Non-pigmented ciliary epithelial cell (primary cell): ENCODE measurements at regions not wholly inside any gene's neighbourhood (a gene's known extent, or its start where the extent isn't known, plus 50 kb on each side); places are given as distances from the start of the nearest gene placed in this dataset.

Experiments used
- DNase-seq: peaks from one replicate; pipeline ENCODE4 v3.0.0-alpha.2; 2010; ENCODE audit warnings: low read depth

- no peak for DNase-seq
Measured at GRCh38 chr3:110752307-110752706, 319.3 kb upstream of the NECTIN3 start.

- no peak for DNase-seq
Measured at GRCh38 chr3:110753516-110753915, 318.1 kb upstream of the NECTIN3 start.

GRCh38 chr3:110754212-110754916, 317.3 kb upstream of the NECTIN3 start:
- no peak for DNase-seq

GRCh38 chr3:110755345-110755744, 316.3 kb upstream of the NECTIN3 start:
- no peak for DNase-seq

DNA sequence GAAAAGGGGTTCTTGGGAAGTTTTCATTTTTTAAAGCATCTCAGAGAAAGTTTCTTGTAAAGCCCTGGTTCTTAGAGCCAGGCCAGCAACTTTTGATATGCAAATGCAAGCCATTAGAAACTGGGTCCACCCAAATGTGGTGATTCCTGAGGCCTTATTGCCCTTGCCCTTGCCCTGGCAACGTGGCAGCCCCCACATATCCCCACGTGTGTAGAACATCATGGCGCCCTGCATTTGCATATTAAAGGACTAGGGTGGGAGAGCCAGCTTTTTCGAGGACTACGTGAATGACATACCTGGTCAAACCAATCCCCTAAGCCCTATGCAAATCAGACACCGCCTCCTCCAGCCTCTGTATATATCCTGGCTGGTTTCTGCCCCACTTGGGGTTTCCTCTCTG, 314.9 kb upstream of the NECTIN3 start:
- DNase-seq, result no peak

GRCh38 chr3:110758208-110758607, 313.4 kb upstream of the NECTIN3 start:
- DNase-seq, result no peak

DNA sequence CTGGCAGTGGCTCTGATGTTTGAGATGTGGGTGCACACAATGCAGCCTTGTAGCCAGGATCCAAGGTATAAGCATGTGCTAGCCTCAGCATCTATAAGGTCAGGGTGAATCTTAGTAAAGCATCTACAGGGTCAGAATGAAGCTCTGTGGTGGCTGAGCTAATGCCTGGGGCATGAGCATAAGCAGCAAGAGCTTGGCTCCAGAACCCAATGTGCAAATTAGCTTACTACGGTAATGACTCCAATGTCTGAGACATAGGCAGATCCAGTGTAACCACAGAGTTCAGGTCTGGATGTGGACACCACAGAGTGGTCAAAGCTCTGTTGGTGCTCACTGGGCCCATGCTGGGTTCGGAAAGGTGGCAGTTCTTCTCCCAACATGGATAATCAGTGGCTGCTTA, 304.5 kb upstream of the NECTIN3 start:
- no peak for DNase-seq

DNA sequence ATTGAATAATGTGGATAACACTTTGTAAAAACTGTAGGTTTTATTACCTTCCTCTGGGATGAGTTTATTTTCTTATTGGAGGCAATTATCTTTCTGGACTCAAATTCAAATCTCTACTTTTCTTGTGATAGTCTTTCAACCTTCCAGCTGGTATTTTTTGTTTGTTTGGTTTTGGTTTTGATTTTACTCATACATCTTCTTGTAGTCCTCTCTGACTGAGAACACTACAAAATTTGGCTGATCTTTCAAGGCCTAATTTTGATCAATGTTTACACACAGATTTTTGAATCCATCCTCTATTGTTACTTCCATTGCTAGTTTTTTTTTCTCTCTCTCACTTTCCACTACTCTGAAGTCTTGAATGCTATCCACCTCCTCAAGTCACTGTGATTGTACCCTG, 303.8 kb upstream of the NECTIN3 start:
- DNase-seq, result no peak

DNA sequence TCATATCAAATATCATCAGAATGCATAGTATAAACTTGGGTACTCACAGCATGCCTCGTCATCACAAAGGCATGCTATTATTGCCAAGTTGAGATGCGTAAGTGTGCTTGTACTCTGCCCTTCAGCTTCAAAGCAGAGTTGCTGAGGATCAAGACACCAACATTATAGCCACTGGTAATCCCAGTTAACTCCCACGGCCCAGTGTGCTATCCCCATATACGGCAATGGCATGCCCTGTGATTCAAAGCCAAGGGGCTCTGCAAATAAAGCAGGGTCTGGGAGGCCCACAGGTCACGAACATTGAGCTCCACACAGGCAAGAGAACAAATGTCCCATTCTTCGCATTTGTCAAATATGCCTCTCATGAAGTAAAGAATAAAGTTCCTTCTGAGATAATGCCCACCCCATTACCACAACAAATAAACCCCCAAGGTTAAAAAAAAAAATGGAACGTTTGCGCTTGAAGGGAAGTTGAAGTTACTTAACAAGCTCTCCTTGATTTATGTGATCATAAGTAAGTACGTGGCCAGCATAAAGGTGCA, 298.1 kb upstream of the NECTIN3 start:
- DNase-seq, result peak; percentile 93

- DNase-seq, result peak; percentile 62
Measured at GRCh38 chr3:110774496-110775265, 296.9 kb upstream of the NECTIN3 start.

DNA sequence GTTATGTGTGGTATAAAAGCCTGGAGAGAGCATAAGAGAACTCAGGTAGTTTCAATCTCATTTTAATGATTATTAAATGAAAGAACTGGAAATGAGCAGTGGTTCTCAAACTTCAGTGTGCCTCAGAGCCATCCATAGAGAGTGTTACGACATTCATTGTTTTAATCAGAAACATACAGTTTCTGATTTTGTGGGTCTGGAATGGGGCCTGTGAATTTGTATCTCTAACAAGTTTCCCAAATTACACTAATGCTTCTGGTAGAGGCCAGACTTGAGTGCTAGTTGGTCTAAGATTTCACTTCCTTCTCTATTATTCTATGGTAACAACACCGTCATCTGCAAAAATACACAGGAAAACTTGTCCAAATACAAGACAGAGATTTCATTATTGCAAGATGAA, 292.0 kb upstream of the NECTIN3 start:
- DNase-seq, result no peak

- DNase-seq, result no peak
Measured at GRCh38 chr3:110783541-110783940, 288.1 kb upstream of the NECTIN3 start.

GRCh38 chr3:110788794-110789193, 282.8 kb upstream of the NECTIN3 start:
- DNase-seq, result no peak

GRCh38 chr3:110789315-110789714, 282.3 kb upstream of the NECTIN3 start:
- peak; percentile 63 for DNase-seq

DNA sequence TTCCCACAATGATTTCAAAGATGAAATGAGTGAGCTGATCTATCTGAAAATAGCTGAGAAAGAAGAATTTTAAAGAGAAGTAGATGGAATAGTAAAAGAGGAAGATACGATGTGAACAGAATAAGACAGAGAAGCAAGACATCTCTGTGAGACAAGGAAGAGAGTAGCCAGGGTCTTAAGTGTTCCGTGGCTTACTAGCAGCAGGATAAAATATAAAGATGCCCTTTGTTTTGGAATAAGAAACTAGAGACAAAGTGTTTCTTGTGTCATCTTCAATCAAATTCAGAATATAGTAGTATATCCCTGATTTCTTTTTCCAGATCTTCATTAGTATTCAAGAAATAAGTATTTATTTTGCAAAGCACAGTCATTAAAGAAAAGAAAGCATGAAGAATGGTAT, 281.0 kb upstream of the NECTIN3 start:
- no peak for DNase-seq

- no peak for DNase-seq
Measured at GRCh38 chr3:110791995-110792686, 279.5 kb upstream of the NECTIN3 start.

- no peak for DNase-seq
Measured at GRCh38 chr3:110793611-110794010, 278.0 kb upstream of the NECTIN3 start.

DNA sequence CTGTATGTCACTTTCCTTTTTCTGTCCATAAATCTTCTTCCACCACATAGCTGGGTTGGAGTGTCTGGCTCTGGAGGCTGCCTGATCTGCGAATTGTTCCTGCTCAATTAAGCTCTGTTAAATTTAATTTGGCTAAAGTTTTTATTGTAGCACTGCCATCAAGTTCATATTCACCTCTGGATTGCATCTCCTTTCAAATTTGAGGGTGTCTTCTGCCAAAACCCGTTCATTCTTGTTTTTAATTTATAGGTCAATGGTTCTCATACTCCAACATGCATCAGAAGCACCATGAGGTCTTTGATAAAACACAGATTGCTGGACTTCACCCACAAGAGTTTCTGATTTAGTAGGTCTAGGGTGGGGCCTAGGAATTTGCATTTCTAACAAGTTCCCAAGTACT, 276.5 kb upstream of the NECTIN3 start:
- no peak for DNase-seq

DNA sequence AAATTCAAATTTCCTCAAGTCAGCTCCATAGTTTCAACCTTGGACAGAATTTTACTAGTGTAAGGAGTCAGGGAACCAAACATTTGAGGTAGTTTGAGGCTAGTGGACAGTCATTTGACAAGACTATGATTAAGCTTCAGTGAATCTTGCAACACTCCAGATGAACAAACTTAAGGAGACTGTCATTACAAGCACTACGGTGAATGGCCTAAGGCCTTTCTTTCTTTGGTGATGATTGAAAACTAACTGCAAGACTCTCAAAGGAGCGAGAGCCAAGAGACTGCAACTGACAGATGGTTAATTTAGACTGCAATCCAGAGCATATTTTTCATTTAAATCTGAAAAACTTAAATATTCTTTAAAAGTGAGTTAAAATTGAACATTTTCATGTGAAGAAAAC, 272.3 kb upstream of the NECTIN3 start:
- no peak for DNase-seq

GRCh38 chr3:110804856-110805255, 266.8 kb upstream of the NECTIN3 start:
- no peak for DNase-seq

GRCh38 chr3:110806924-110807323, 264.7 kb upstream of the NECTIN3 start:
- DNase-seq, result no peak

- no peak for DNase-seq
Measured at GRCh38 chr3:110808630-110809029, 263.0 kb upstream of the NECTIN3 start.

DNA sequence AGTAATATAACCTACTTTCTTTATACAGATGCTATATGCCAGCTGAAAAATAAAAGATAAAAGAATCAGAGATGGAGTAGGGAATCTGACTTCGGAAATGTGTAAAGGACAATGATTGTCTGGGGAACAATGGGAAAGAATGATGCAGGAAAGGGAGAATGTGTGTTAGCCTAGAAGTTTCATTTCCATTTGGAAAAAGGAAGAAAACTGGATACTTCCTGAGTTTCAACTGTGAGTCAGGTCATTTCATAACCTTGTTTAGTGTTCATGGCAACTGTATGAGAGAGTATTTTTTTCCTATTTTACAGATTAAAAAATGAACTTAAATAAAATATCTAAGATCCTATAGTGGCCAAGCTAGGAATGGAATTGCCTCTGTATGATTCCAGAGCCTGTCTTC, 261.3 kb upstream of the NECTIN3 start:
- DNase-seq, result no peak
